ENCODE measurements at regions not wholly inside any gene's neighbourhood (a gene's known extent, or its start where the extent isn't known, plus 50 kb on each side); places are given as distances from the start of the nearest gene placed in this dataset.

DNA sequence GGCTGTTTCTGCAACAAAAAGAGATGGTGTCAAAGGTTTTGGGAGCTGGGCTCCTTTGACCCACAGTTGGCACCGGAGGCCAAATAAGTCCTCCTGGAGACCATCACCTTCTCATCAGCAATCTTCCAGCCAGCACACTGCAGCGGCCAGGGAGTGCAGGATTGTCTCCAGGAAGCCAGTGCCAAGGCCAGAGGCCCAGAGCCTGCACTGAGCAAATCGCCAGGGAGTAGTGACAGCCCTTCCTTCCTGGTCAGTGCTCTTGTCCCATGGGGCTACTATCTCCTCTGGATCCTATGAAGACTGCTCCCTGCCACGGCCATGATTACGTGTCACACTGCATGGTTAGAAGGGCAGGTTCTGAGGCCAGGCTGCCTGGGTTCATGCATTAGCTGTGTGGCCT is 134.3 kb upstream of the CRHR1 start:
- Mint-ChIP-seq H3K27me3 (ENCODE audit: unreplicated experiment) (peaks cover 10% of the 10 kb centered on the region), H3K27ac (ENCODE audit: unreplicated experiment) (no peak overlapping the region), H3K36me3 (ENCODE audit: unreplicated experiment) (no peaks in the 10 kb centered on the region), H3K4me3 (ENCODE audit: unreplicated experiment) (no peak overlapping the region), H3K9me3 (ENCODE audit: unreplicated experiment) (no peaks in the 10 kb centered on the region), H3K4me1 (ENCODE audit: unreplicated experiment) (no peaks in the 10 kb centered on the region)
- DNase-seq (ENCODE audit: extremely low spot score, unreplicated experiment) = no peak
- TF ChIP-seq, protein P1, sequence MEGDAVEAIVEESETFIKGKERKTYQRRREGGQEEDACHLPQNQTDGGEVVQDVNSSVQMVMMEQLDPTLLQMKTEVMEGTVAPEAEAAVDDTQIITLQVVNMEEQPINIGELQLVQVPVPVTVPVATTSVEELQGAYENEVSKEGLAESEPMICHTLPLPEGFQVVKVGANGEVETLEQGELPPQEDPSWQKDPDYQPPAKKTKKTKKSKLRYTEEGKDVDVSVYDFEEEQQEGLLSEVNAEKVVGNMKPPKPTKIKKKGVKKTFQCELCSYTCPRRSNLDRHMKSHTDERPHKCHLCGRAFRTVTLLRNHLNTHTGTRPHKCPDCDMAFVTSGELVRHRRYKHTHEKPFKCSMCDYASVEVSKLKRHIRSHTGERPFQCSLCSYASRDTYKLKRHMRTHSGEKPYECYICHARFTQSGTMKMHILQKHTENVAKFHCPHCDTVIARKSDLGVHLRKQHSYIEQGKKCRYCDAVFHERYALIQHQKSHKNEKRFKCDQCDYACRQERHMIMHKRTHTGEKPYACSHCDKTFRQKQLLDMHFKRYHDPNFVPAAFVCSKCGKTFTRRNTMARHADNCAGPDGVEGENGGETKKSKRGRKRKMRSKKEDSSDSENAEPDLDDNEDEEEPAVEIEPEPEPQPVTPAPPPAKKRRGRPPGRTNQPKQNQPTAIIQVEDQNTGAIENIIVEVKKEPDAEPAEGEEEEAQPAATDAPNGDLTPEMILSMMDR (IDR thresholded peaks at IDR 0.05) = no peak

DNA sequence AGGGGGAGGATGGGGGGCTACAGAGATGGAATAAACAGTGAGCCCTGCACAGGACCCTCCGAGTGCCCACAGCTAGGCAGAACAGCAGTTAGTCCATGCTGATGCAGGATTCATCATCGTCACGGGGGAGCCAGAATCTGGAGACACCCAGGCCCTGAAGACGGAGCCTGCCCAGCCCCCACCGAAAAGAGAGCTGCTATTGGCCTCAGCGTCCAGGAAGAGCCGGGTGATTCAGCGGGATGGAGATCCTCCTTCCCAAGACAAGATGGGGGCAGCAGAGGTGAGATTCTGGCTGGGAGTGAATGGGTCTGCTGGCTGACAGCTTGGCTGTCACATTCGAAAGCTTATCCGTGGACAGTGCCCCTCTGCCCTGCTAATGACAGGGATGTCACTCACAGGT is 133.6 kb upstream of the CRHR1 start:
- Mint-ChIP-seq H3K27me3 (ENCODE audit: unreplicated experiment) (peaks cover 10% of the 10 kb centered on the region), H3K36me3 (ENCODE audit: unreplicated experiment) (no peaks in the 10 kb centered on the region), H3K4me1 (ENCODE audit: unreplicated experiment) (no peaks in the 10 kb centered on the region), H3K4me3 (ENCODE audit: unreplicated experiment) (no peak overlapping the region), H3K9me3 (ENCODE audit: unreplicated experiment) (no peaks in the 10 kb centered on the region), H3K27ac (ENCODE audit: unreplicated experiment) (no peak overlapping the region)
- no peak for DNase-seq (ENCODE audit: extremely low spot score, unreplicated experiment)
- TF ChIP-seq, protein P1 (IDR thresholded peaks at IDR 0.05) = no peak

DNA sequence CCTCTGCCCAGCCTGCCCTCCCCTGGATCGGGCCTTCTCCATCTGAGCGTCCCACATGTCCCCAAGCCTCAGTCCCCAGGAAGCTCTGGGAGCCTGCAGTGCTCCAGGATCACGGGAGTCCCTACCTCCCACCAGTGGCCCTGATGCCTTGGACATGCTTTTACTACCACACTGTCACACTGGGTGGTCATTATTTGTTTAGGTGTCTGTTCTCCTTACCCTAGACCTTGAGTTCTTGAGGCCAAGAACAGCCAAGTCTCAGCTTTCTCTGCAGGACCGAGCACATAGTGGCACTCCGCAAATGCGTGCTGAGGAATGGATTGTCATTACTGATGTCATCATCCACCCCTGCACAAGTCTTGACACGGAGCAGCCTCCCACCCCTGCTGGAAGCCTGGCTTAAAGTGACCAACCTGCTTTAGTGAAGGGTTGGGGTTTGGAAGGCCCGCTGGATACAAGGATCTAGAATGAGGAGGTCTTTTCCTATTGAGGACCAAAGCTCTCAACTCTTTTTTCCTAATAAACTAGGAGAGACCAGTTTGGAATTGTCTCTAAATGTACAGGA is 132.9 kb upstream of the CRHR1 start:
- Mint-ChIP-seq H3K27ac (ENCODE audit: unreplicated experiment) (no peak overlapping the region), H3K4me3 (ENCODE audit: unreplicated experiment) (no peak overlapping the region), H3K4me1 (ENCODE audit: unreplicated experiment) (no peaks in the 10 kb centered on the region), H3K36me3 (ENCODE audit: unreplicated experiment) (no peaks in the 10 kb centered on the region), H3K27me3 (ENCODE audit: unreplicated experiment) (peaks cover 8% of the 10 kb centered on the region), H3K9me3 (ENCODE audit: unreplicated experiment) (no peaks in the 10 kb centered on the region)
- TF ChIP-seq, protein P1 (IDR thresholded peaks at IDR 0.05) = no peak
- DNase-seq (ENCODE audit: extremely low spot score, unreplicated experiment) = no peak

GRCh38 chr17:45653616-45654015 is 130.5 kb upstream of the CRHR1 start:
- Mint-ChIP-seq H3K4me1 (ENCODE audit: unreplicated experiment) (no peaks in the 10 kb centered on the region), H3K27ac (ENCODE audit: unreplicated experiment) (no peak overlapping the region), H3K27me3 (ENCODE audit: unreplicated experiment) (peaks cover 7% of the 10 kb centered on the region), H3K36me3 (ENCODE audit: unreplicated experiment) (no peaks in the 10 kb centered on the region), H3K9me3 (ENCODE audit: unreplicated experiment) (no peaks in the 10 kb centered on the region), H3K4me3 (ENCODE audit: unreplicated experiment) (no peak overlapping the region)
- TF ChIP-seq, protein P1 (IDR thresholded peaks at IDR 0.05) = no peak
- DNase-seq (ENCODE audit: extremely low spot score, unreplicated experiment) = no peak

GRCh38 chr17:45656527-45657181 is 127.5 kb upstream of the CRHR1 start:
- Mint-ChIP-seq H3K4me3 (ENCODE audit: unreplicated experiment) (no peak overlapping the region), H3K36me3 (ENCODE audit: unreplicated experiment) (no peaks in the 10 kb centered on the region), H3K27ac (ENCODE audit: unreplicated experiment) (no peak overlapping the region), H3K4me1 (ENCODE audit: unreplicated experiment) (no peaks in the 10 kb centered on the region), H3K27me3 (ENCODE audit: unreplicated experiment) (peaks cover 22% of the 10 kb centered on the region), H3K9me3 (ENCODE audit: unreplicated experiment) (no peaks in the 10 kb centered on the region)
- DNase-seq (ENCODE audit: extremely low spot score, unreplicated experiment) = no peak
- TF ChIP-seq, protein P1 (IDR thresholded peaks at IDR 0.05) = no peak
